HepG2 (cell line): ENCODE measurements at regions not wholly inside any gene's neighbourhood (a gene's known extent, or its start where the extent isn't known, plus 50 kb on each side); places are given as distances from the start of the nearest gene placed in this dataset.
A peak's percentile ranks its signal among the peaks of the same experiment; 100 is the strongest.

Experiments
- ASH2L ChIP-seq: fragments of 300-600, 200-600 bp; sonication (generic); IDR thresholded peaks from 2 replicates; pipeline ENCODE4 v1.7.0; 2017; ENCODE audit warnings: low read depth, mild to moderate bottlenecking, moderate library complexity, mixed read lengths, low read length; ENCODE audit not compliant: insufficient read length
- ATRX ChIP-seq: sonication (generic); formaldehyde crosslinking; IDR thresholded peaks from 2 replicates; pipeline ENCODE4 v1.4.0; 2020; ENCODE audit warnings: missing genetic modification reagents, borderline replicate concordance
- GABPB1 ChIP-seq: IDR thresholded peaks from 2 replicates; pipeline ENCODE4 v1.6.1; 2016; ENCODE audit warnings: mild to moderate bottlenecking, missing genetic modification reagents, moderate library complexity, missing compliant biosample characterization
- ISL2 ChIP-seq: sonication (generic); formaldehyde crosslinking; IDR thresholded peaks from 2 replicates; pipeline ENCODE4 v1.5.0; 2020; ENCODE audit warnings: missing genetic modification reagents
- NFE2L1 ChIP-seq: sonication (generic); formaldehyde crosslinking; IDR thresholded peaks from 2 replicates; pipeline ENCODE4 v1.4.0; 2020; ENCODE audit warnings: missing genetic modification reagents, mild to moderate bottlenecking, borderline replicate concordance
- NR2C2 ChIP-seq: sonication (generic); formaldehyde crosslinking; IDR thresholded peaks from 2 replicates; pipeline ENCODE4 v1.4.0; 2020; ENCODE audit warnings: missing genetic modification reagents, mild to moderate bottlenecking, moderate library complexity, borderline replicate concordance
- POLR2G ChIP-seq: fragments of 200-400 bp; formaldehyde crosslinking; IDR thresholded peaks from 2 replicates; pipeline ENCODE4 v1.6.1; 2018; ENCODE audit warnings: mild to moderate bottlenecking, low read depth, low read length, moderate library complexity
- SALL1 ChIP-seq: sonication (generic); formaldehyde crosslinking; IDR thresholded peaks from 2 replicates; pipeline ENCODE4 v1.8.0; 2022; ENCODE audit warnings: mild to moderate bottlenecking, missing genetic modification reagents
- SAP130 ChIP-seq: IDR thresholded peaks from 2 replicates; pipeline ENCODE4 v1.6.1; 2016; ENCODE audit warnings: low read depth
- SSRP1 ChIP-seq: IDR thresholded peaks from 2 replicates; pipeline ENCODE4 v1.6.1; 2016; ENCODE audit warnings: control low read depth
- TBX3 ChIP-seq: fragments of 450-650 bp; IDR thresholded peaks from 2 replicates; pipeline ENCODE4 v1.6.1; 2017; ENCODE audit warnings: antibody characterized with exemption, mild to moderate bottlenecking, inconsistent platforms, borderline replicate concordance
- ZBTB20 ChIP-seq: sonication (generic); formaldehyde crosslinking; IDR thresholded peaks from 2 replicates; pipeline ENCODE4 v1.8.1; 2023; ENCODE audit warnings: missing genetic modification reagents, low read depth, mild to moderate bottlenecking, borderline replicate concordance
- ZKSCAN1 ChIP-seq: fragments of 150-350 bp; IDR thresholded peaks from 2 replicates; pipeline ENCODE4 v1.6.1; 2014; ENCODE audit warnings: low read length
- ZNF124 ChIP-seq: sonication (generic); formaldehyde crosslinking; IDR thresholded peaks from 2 replicates; pipeline ENCODE4 v1.4.0; 2020; ENCODE audit warnings: missing genetic modification reagents
- ZNF430 ChIP-seq: sonication (generic); formaldehyde crosslinking; IDR thresholded peaks from 2 replicates; pipeline ENCODE4 v1.9.0; 2021; ENCODE audit warnings: mild to moderate bottlenecking, missing genetic modification reagents
- ZNF747 ChIP-seq: sonication (generic); formaldehyde crosslinking; IDR thresholded peaks from 2 replicates; pipeline ENCODE4 v1.8.1; 2023; ENCODE audit warnings: missing genetic modification reagents, mild to moderate bottlenecking, borderline replicate concordance
- TF ChIP-seq, protein P1 (sequence below): IDR thresholded peaks from 2 replicates; pipeline ENCODE4 v1.6.1; 2016; ENCODE audit warnings: low read depth, borderline replicate concordance
- TF ChIP-seq, protein P2 (sequence below): sonication (generic); formaldehyde crosslinking; conservative IDR thresholded peaks from 2 replicates; pipeline ENCODE4 v1.4.0; 2020; ENCODE audit warnings: missing genetic modification reagents
- TF ChIP-seq, protein P3 (sequence below): sonication (generic); formaldehyde crosslinking; IDR thresholded peaks from 2 replicates; pipeline ENCODE4 v1.5.0; 2020; ENCODE audit warnings: mild to moderate bottlenecking, missing genetic modification reagents
- TF ChIP-seq, protein P4 (sequence below): sonication (generic); formaldehyde crosslinking; IDR thresholded peaks from 2 replicates; pipeline ENCODE4 v1.8.0; 2022; ENCODE audit warnings: missing genetic modification reagents, mild to moderate bottlenecking, borderline replicate concordance

DNA sequence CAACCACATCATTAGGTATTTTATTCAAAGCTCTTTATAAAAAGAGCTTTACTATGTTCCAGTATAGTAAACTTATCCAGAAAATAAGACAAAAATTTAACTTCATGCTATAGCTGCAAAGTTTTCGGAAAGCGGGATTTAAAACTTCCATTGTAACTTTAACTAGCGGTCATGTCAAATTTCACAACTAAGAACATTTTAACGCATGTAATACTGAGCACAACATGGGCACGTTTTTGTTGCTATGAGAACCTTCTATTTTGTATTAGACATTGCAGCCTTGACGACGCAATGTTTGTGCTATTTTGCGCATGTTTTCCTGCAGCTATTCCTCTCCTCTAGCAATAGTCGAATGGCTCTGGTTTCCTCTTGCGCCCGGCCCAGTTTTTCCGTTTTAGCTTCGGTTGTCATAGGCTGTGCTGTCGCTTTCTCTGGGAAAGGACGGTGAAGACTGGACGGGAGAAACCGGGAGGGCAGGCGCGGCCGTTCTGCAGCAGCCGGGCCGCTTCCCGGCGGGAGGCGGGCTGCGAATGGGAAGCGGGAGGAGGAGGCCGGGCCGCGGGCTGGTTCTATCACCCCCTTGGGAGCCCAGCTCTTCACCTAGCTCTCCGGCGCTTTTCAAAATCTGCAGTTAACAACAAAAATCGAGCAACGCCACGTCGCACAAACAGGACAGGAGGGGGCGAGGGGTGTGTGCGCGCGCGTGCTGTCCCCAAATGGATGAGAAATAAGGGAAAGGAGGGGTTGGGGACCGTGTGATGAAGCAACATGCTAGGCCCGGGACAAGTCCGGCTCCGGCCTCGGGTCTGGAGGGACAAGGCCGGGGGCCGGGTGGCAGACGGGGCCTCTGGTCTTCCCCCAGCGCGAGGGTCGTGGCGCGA, 105.3 kb upstream of the HNRNPU start (continued):
- peak; percentile 11; the same call in 1 of the 2 replicates for TF ChIP-seq NR2C2 (CRISPR knock-in tag)
- peak; percentile 87 for TF ChIP-seq POLR2G
- peak; percentile 64 for TF ChIP-seq SAP130 (CRISPR knock-in tag)
- no peak for TF ChIP-seq ATRX (CRISPR knock-in tag)
- TF ChIP-seq ISL2 (CRISPR knock-in tag), result peak; percentile 53; the same call in 1 of the 2 replicates
- TF ChIP-seq ZNF430 (CRISPR knock-in tag), result peak; percentile 57; the same call in 1 of the 2 replicates
- no peak for TF ChIP-seq NFE2L1 (CRISPR knock-in tag)
- no peak for TF ChIP-seq ZBTB20 (CRISPR knock-in tag)
- peak; percentile 32 for TF ChIP-seq SALL1 (CRISPR knock-in tag)
- 0 out of 2 replicates have a peak, but pooled peaks have one; percentile 27 for TF ChIP-seq ZNF747 (CRISPR knock-in tag)
- TF ChIP-seq, protein P1, sequence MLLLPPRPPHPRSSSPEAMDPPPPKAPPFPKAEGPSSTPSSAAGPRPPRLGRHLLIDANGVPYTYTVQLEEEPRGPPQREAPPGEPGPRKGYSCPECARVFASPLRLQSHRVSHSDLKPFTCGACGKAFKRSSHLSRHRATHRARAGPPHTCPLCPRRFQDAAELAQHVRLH (CRISPR knock-in tag), result peak; percentile 47; the same call in 1 of the 2 replicates
- TF ChIP-seq TBX3, result no peak
- no peak; the same call in 1 of the 2 replicates for TF ChIP-seq SSRP1 (CRISPR knock-in tag)
- 0 out of 2 replicates have a peak, but pooled peaks have one; percentile 48 for TF ChIP-seq ZNF124 (CRISPR knock-in tag)
- TF ChIP-seq, protein P2, sequence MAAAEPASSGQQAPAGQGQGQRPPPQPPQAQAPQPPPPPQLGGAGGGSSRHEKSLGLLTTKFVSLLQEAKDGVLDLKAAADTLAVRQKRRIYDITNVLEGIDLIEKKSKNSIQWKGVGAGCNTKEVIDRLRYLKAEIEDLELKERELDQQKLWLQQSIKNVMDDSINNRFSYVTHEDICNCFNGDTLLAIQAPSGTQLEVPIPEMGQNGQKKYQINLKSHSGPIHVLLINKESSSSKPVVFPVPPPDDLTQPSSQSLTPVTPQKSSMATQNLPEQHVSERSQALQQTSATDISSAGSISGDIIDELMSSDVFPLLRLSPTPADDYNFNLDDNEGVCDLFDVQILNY, result 0 out of 2 replicates have a peak, but pooled peaks have one; percentile 27
- TF ChIP-seq, protein P3, sequence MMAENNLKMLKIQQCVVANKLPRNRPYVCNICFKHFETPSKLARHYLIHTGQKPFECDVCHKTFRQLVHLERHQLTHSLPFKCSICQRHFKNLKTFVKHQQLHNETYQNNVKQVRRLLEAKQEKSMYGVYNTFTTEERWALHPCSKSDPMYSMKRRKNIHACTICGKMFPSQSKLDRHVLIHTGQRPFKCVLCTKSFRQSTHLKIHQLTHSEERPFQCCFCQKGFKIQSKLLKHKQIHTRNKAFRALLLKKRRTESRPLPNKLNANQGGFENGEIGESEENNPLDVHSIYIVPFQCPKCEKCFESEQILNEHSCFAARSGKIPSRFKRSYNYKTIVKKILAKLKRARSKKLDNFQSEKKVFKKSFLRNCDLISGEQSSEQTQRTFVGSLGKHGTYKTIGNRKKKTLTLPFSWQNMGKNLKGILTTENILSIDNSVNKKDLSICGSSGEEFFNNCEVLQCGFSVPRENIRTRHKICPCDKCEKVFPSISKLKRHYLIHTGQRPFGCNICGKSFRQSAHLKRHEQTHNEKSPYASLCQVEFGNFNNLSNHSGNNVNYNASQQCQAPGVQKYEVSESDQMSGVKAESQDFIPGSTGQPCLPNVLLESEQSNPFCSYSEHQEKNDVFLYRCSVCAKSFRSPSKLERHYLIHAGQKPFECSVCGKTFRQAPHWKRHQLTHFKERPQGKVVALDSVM, result 0 out of 2 replicates have a peak, but pooled peaks have one; percentile 55
- no peak for TF ChIP-seq ZKSCAN1
- peak; percentile 53 for TF ChIP-seq ASH2L
- TF ChIP-seq, protein P4, sequence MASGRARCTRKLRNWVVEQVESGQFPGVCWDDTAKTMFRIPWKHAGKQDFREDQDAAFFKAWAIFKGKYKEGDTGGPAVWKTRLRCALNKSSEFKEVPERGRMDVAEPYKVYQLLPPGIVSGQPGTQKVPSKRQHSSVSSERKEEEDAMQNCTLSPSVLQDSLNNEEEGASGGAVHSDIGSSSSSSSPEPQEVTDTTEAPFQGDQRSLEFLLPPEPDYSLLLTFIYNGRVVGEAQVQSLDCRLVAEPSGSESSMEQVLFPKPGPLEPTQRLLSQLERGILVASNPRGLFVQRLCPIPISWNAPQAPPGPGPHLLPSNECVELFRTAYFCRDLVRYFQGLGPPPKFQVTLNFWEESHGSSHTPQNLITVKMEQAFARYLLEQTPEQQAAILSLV (CRISPR knock-in tag), result peak; percentile 84; the same call in 1 of the 2 replicates
- TF ChIP-seq GABPB1, result peak; percentile 72; the same call in 1 of the 2 replicates
